GM19099 (cell line): ENCODE measurements at regions not wholly inside any gene's neighbourhood (a gene's known extent, or its start where the extent isn't known, plus 50 kb on each side); places are given as distances from the start of the nearest gene placed in this dataset.

Source experiments
- POLR2A ChIP-seq: IDR thresholded peaks from 3 replicates; pipeline ENCODE4 v1.6.1; 2011; ENCODE audit warnings: low read depth; ENCODE audit not compliant: insufficient read length; ENCODE audit errors: extremely low read depth

GRCh38 chr20:60591172-60591799 lies 633.1 kb downstream of the CDH26 start:
- no peak for TF ChIP-seq POLR2A

GRCh38 chr20:60598528-60598927 lies 640.3 kb downstream of the CDH26 start:
- no peak for TF ChIP-seq POLR2A

- TF ChIP-seq POLR2A = no peak
Observed at GRCh38 chr20:60599381-60599780, 641.2 kb downstream of the CDH26 start.

- no peak for TF ChIP-seq POLR2A
Observed at GRCh38 chr20:60600036-60600435, 641.8 kb downstream of the CDH26 start.

- TF ChIP-seq POLR2A = no peak
Observed at GRCh38 chr20:60624066-60624465, 628.0 kb upstream of the CDH4 start.

- no peak for TF ChIP-seq POLR2A
Observed at GRCh38 chr20:60627751-60628565, 624.1 kb upstream of the CDH4 start.

- TF ChIP-seq POLR2A = no peak
Observed at GRCh38 chr20:60628749-60629148, 623.3 kb upstream of the CDH4 start.

GRCh38 chr20:60629206-60629605 lies 622.9 kb upstream of the CDH4 start:
- no peak for TF ChIP-seq POLR2A

- TF ChIP-seq POLR2A = no peak
Observed at GRCh38 chr20:60630609-60631008, 621.5 kb upstream of the CDH4 start.

GRCh38 chr20:60631585-60632287 lies 620.3 kb upstream of the CDH4 start:
- TF ChIP-seq POLR2A = no peak

- no peak for TF ChIP-seq POLR2A
Observed at GRCh38 chr20:60632391-60633262, 619.4 kb upstream of the CDH4 start.

- no peak for TF ChIP-seq POLR2A
Observed at GRCh38 chr20:60634491-60635172, 617.4 kb upstream of the CDH4 start.

GRCh38 chr20:60636417-60636816 lies 615.6 kb upstream of the CDH4 start:
- TF ChIP-seq POLR2A = no peak

GRCh38 chr20:60637801-60638200 lies 614.3 kb upstream of the CDH4 start:
- TF ChIP-seq POLR2A = no peak
